ENCODE measurements at regions not wholly inside any gene's neighbourhood (a gene's known extent, or its start where the extent isn't known, plus 50 kb on each side); places are given as distances from the start of the nearest gene placed in this dataset.

GRCh38 chr2:180656455-180656847, 324.0 kb upstream of the UBE2E3 start:
- no peak for DNase-seq

- no peak for DNase-seq
Observed at GRCh38 chr2:180655842-180656454, 324.5 kb upstream of the UBE2E3 start.

GRCh38 chr2:180655393-180655792, 325.0 kb upstream of the UBE2E3 start:
- DNase-seq, result no peak

- DNase-seq, result no peak
Observed at GRCh38 chr2:180653481-180653880, 326.9 kb upstream of the UBE2E3 start.

DNA sequence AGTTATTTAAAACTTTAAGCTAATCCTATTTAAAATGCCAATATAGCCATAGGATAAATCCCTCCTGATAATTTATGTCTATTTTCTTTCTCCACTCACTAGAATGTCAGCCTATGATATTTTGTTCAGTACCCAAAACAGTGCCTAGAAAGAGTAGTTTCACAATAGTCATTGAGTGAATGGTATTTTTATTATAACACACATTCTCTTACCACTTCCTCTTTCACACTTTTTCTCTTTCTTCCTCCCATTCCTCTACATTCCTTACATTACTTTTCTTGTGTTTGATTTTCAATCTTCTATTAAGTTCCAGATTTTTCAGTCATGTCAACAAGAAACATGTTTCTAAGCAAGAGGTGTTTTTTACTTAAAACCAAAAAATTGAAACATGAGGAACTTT, 327.6 kb upstream of the UBE2E3 start:
- no peak for DNase-seq

DNA sequence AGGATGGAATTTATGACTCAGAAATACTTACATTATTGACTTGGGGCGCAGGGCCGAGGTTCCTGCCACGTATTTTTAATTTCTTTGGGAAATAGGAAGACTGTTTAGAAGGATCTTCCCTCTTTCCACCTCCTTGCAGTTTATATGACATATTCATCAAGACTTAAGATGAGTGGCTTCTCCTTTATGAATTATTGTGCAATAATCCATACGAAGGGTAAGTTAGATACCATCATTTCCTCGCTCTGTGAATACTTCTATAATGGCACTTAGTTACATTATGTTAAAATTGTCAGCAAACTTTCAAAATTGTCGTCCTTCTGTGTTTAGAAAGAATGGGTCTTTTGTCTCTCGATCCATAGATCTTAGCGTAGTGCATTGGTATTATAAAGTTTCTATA, 328.8 kb upstream of the UBE2E3 start:
- no peak for DNase-seq

DNA sequence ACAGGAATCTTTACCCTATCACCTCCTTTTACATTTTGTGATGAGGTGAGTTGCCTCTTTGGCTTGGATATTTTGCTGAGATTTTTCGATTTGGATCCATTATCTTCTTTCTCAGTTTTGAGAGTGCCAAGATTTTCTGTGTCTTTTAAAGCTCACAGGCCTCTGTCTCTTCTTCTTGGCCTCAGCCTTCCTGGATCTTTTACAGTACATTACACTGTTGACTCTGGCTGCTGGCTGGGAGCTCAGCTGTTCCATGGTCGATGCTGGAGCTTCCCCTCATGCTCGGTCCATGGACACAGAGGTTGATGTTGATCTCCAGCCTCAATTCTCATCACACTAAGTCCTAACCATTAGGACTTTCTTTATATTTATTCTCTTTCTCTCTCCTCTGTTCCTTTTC, 332.8 kb upstream of the UBE2E3 start:
- no peak for DNase-seq

DNA sequence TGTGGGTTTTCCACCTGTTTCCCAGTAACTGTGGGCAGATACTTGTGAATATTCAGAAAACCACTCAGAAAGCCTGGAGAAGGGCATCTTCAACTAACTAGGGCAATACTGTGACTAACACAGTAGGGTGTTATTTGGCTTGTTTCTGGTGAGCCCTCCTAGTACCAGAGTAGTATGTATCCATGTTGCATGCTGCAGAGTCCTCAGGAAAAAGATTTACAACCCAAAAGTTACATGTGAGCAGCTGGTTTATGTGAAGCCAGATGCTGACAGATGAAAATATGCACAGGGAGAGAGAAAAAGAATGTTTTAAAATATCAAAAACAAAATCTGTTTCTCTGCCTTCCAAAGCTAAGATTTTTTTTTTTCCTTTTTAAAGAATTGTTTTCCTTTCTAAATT, 333.2 kb upstream of the UBE2E3 start:
- DNase-seq, result no peak

- DNase-seq, result no peak
Observed at GRCh38 chr2:180646756-180647155, 333.6 kb upstream of the UBE2E3 start.

DNA sequence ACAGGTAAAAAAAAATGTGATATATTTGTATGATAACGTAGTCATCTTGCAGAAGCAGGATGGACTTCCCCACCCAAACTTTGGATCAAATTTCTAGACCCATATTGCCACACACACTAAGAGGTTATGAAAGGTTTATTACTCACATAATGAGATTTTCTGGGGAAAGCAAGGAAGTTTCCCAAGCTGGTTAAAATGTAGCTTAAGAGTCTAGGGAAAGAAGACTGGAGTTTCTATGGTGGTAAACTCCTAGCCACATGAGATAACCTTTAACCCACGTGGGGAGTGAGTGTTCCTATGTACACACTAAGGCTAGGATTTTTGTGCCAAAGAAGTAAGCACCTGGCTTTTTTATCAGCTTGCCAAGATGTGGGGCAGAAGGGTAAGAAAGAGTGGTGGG, 335.7 kb upstream of the UBE2E3 start:
- DNase-seq, result no peak

- DNase-seq, result no peak
Observed at GRCh38 chr2:180630756-180631155, 349.6 kb upstream of the UBE2E3 start.

GRCh38 chr2:180625006-180625844, 355.2 kb upstream of the UBE2E3 start:
- no peak for DNase-seq

- no peak for DNase-seq
Observed at GRCh38 chr2:180621941-180622918, 358.2 kb upstream of the UBE2E3 start.

DNA sequence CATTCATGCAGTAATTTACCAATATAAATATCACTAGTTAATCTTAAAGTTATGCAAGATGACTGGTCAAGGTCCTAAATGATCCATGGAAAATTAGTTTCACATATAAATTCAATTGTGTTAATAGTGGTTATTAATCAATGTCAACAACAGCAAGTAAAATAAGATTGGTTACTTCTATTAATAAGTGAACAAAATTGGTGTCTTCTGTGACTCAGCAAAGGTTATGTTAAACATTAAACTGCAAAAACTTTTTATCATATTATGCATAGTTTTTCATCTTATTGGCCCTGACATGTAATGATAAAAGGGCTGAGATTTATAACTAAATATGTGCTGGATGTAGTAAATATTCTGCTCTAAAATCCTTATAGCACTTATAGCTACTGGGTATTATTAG, 359.0 kb upstream of the UBE2E3 start:
- no peak for DNase-seq

DNA sequence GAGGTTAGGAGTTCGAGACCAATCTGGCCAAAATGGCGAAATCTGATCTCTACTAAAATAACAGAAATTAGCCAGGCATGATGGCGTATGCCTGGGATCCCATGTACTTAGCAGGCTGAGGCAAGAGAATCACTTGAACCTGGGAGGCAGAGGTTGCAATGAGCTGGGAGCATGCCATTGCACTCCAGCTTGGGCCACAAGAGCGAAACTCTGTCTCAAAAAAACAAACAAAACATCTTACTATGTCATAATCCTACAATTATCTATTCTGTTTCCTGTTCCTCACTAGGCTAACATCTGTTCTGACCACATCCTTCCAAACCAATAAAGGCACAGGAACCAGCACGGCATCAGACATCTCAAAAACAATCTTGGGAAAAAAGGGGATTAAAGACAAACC, 361.8 kb upstream of the UBE2E3 start:
- no peak for DNase-seq

- DNase-seq, result no peak
Observed at GRCh38 chr2:180614776-180615175, 365.6 kb upstream of the UBE2E3 start.

- no peak for DNase-seq
Observed at GRCh38 chr2:180609626-180610340, 370.6 kb upstream of the UBE2E3 start.

DNA sequence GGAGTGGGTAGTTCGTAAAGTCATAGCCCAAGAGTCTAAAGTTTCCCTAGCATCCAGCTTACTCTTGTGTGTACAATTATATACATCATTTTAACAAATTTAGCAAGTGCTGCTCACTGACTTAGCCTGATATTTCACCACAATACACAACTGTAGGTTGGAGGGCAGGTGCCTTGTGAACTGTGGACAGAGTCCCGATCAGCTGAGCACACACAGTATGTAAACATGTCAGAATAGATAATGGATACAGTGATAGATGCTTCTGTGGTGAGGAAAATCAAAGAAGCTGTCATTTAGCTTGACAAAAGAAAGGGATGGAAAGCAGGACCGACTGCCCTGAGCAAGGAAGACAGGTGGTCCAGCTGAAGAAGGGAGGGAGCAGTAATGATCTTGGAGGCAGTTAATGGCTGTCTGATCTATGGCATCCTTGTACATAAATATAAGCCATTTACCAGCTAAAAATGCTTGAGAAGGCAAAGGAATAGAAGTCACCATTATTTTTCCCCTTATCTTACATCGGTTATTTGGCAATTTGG, 372.8 kb upstream of the UBE2E3 start:
- no peak for DNase-seq

DNA sequence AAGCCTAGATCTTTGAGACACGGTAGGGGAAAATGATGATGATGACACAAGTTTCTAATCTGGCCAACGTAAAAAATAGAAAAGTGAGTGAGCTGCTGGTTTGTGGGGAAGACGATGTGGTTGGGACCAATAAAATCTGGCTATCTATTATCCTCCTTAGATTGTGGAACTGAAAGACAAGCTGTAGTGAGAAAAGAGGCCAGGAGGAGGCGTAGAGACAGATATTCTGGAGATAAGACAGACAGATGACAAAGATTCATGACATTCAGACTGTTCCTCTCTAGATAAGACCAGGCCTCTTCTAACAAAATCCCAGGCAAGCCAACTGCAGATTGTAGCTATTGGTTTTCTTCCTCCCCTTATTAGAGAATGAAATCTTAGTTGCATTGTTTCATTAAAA, 376.3 kb upstream of the UBE2E3 start:
- no peak for DNase-seq

DNA sequence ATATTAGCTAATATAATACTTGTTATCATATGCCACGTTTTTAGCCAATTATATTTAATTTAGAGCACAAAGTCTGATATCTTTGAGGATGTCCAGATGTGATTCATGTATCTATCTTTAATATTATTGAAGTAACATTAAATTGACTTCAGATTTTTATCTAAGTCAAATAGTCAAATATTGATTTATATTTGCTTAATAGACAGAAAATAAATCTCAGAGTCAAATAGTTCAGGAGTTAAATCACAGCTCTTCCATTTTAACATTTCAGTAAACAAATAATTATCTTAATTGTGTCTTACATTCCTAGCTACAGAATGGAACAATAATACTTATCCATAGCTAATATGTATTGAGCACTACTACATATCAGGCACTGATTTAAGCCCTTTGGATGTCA, 379.4 kb upstream of the UBE2E3 start:
- DNase-seq, result no peak

DNA sequence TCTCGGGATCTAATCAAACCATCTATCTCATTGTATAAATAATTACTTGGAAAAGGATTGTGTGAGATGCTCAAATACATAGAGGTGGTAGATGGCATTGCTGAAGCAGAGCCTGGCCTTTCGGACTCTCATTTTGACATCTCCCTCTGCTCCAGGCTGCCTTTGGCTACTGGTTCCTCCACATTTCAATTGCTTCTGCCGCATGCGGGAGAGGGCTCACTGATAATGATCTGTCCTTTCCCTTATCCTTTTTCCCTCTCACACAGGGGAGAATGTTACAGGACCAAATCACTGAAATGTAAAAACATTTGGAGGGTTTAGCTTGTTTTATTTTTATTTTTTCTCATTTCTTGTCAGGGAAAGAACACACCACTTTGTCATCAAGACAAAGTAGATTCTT, 380.6 kb upstream of the UBE2E3 start:
- no peak for DNase-seq

- no peak for DNase-seq
Observed at GRCh38 chr2:180597179-180597578, 383.2 kb upstream of the UBE2E3 start.

DNA sequence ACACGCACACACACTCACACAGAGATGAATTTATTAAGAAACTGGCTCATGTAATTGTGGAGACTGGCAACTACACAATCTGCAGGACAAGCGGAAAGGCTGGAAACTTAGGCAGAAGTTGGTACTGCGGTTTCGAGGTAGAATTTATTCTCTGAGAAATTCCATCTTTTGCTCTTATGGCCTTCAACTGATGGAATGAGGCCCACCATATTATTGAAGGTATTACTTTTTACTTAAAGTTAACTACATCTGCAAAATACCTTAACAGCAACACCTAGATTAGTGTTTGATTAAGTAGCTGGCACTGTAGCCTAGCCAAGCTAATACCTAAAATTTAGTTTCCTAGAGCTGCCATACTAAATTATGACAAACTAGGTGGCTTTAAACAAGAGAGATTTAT, 384.0 kb upstream of the UBE2E3 start:
- no peak for DNase-seq

Measured in activated naive CD4-positive, alpha-beta T cell treated with Interleukin-2 at 50 U/mL for 16 hours (primary cell).